GM12891 (cell line): ENCODE measurements at regions not wholly inside any gene's neighbourhood (a gene's known extent, or its start where the extent isn't known, plus 50 kb on each side); places are given as distances from the start of the nearest gene placed in this dataset.
A peak's percentile ranks its signal among the peaks of the same experiment; 100 is the strongest.
"Not testable (repeated sequence)": the region's sequence is repeated elsewhere in the genome, so short reads cannot be mapped to it uniquely, and the experiment has no call there.

Source experiments
- DNase-seq: peaks from one replicate; pipeline ENCODE4 v3.0.0; 2011; ENCODE audit warnings: low spot score; ENCODE audit not compliant: insufficient read length
- FAIRE-seq: peaks from 2 replicates; lab custom pipeline; 2011; peaks lifted over from hg19 to GRCh38; lab: Jason Lieb, UNC
- PAX5 ChIP-seq: IDR thresholded peaks from 2 replicates; pipeline ENCODE4 v1.6.1; 2011; ENCODE audit warnings: low read length, moderate library complexity, mild to moderate bottlenecking; ENCODE audit not compliant: insufficient read depth, severe bottlenecking
- POLR2A ChIP-seq: IDR thresholded peaks from 2 replicates; pipeline ENCODE4 v1.6.1; 2011; ENCODE audit warnings: low read depth, low read length, control low read depth
- POLR2AphosphoS5 ChIP-seq: IDR thresholded peaks from 2 replicates; pipeline ENCODE4 v1.6.1; 2011; ENCODE audit warnings: low read depth, low read length, control low read depth
- POU2F2 ChIP-seq: IDR thresholded peaks from 2 replicates; pipeline ENCODE4 v1.6.1; 2011; ENCODE audit warnings: low read depth, mild to moderate bottlenecking, control low read depth, low read length, moderate library complexity
- SPI1 ChIP-seq: IDR thresholded peaks from 2 replicates; pipeline ENCODE4 v1.6.1; 2011; ENCODE audit warnings: low read depth, low read length, control low read depth
- TAF1 ChIP-seq: IDR thresholded peaks from 2 replicates; pipeline ENCODE4 v1.6.1; 2011; ENCODE audit warnings: low read depth, low read length, control low read depth

GRCh38 chrX:39436538-39436937 lies 635.3 kb downstream of the MID1IP1 start:
- not testable (repeated sequence) for DNase-seq, FAIRE-seq
- TF ChIP-seq SPI1: 0 out of 2 replicates have a peak, but pooled peaks have one; percentile 9

GRCh38 chrX:39437670-39438441 lies 636.6 kb downstream of the MID1IP1 start:
- no peak for TF ChIP-seq SPI1
- no peak for TF ChIP-seq PAX5
- no peak for TF ChIP-seq POLR2A
- TF ChIP-seq POLR2AphosphoS5: no peak
- TF ChIP-seq POU2F2: no peak
- TF ChIP-seq TAF1: no peak
- DNase-seq (no peak), FAIRE-seq (no peak)

GRCh38 chrX:39438603-39439602 lies 637.6 kb downstream of the MID1IP1 start:
- DNase-seq (no peak), FAIRE-seq (no peak)
- TF ChIP-seq SPI1 (no peak), TAF1 (no peak), POLR2A (no peak), PAX5 (no peak), POU2F2 (no peak), POLR2AphosphoS5 (no peak)

GRCh38 chrX:39439906-39440798 lies 638.9 kb downstream of the MID1IP1 start:
- FAIRE-seq (peak; percentile 59), DNase-seq (no peak)
- TF ChIP-seq POU2F2 (no peak), POLR2A (no peak), TAF1 (no peak), PAX5 (no peak), POLR2AphosphoS5 (no peak), SPI1 (no peak)

- DNase-seq (no peak), FAIRE-seq (peak; percentile 66)
- TF ChIP-seq POU2F2 (no peak), PAX5 (no peak), TAF1 (no peak)
Observed at GRCh38 chrX:39440799-39441284, 639.6 kb downstream of the MID1IP1 start.

GRCh38 chrX:39442332-39442731 lies 641.1 kb downstream of the MID1IP1 start:
- DNase-seq (no peak), FAIRE-seq (peak; percentile 72)
- no peak for TF ChIP-seq SPI1
- no peak for TF ChIP-seq PAX5
- no peak for TF ChIP-seq POLR2AphosphoS5
- no peak for TF ChIP-seq POLR2A
- no peak for TF ChIP-seq TAF1
- no peak for TF ChIP-seq POU2F2

- FAIRE-seq: no peak
- TF ChIP-seq POU2F2 (no peak), POLR2AphosphoS5 (no peak), POLR2A (no peak), TAF1 (no peak), SPI1 (no peak), PAX5 (no peak)
- no peak for DNase-seq
Observed at GRCh38 chrX:39443240-39443639, 642.0 kb downstream of the MID1IP1 start.

GRCh38 chrX:39445336-39445735 lies 644.1 kb downstream of the MID1IP1 start:
- DNase-seq (no peak), FAIRE-seq (no peak)

GRCh38 chrX:39449352-39449751 lies 648.1 kb downstream of the MID1IP1 start:
- no peak for TF ChIP-seq POLR2AphosphoS5
- TF ChIP-seq SPI1: no peak
- no peak for TF ChIP-seq TAF1
- no peak for TF ChIP-seq POU2F2
- no peak for TF ChIP-seq POLR2A
- no peak for TF ChIP-seq PAX5
- DNase-seq (no peak), FAIRE-seq (no peak)

More at GRCh38 chrX:39445336-39445735, 644.1 kb downstream of the MID1IP1 start:
- TF ChIP-seq SPI1: no peak
- TF ChIP-seq TAF1: no peak
- TF ChIP-seq PAX5: no peak
- TF ChIP-seq POLR2A: no peak
- TF ChIP-seq POU2F2: no peak
- TF ChIP-seq POLR2AphosphoS5: no peak
